ENCODE measurements at regions not wholly inside any gene's neighbourhood (a gene's known extent, or its start where the extent isn't known, plus 50 kb on each side); places are given as distances from the start of the nearest gene placed in this dataset.

GRCh38 chr10:33067917-33068316 is 109.9 kb upstream of the ITGB1 start:
- no peak for TF ChIP-seq CTCF (IDR thresholded peaks at IDR 0.05)
- no peak for TF ChIP-seq EZH2 (IDR thresholded peaks at IDR 0.05; ENCODE audit: borderline replicate concordance, insufficient read depth, low read depth, low read length, poor library complexity, severe bottlenecking)

Data from B cell (primary cell).